Ovary (tissue), 7 donors: ENCODE measurements at regions not wholly inside any gene's neighbourhood (a gene's known extent, or its start where the extent isn't known, plus 50 kb on each side); places are given as distances from the start of the nearest gene placed in this dataset.
"Not testable (repeated sequence)": the region's sequence is repeated elsewhere in the genome, so short reads cannot be mapped to it uniquely, and the experiment has no call there.

Experiments
- DNase-seq, 5 donors: peaks; one replicate each; pipeline ENCODE4 v3.0.0-alpha.2; 2019 to 2020
- H3K27ac ChIP-seq, 2 donors: fragments of 200-600 bp; one replicate each; pipeline versions ENCODE4 v1.5.1 to v1.8.0; 2019 to 2022
- H3K27me3 ChIP-seq: fragments of 200-600 bp; one replicate; pipeline ENCODE4 v1.8.0; 2022
- H3K36me3 ChIP-seq: fragments of 200-600 bp; sonication (generic); one replicate; pipeline ENCODE4 v1.5.1; 2019
- H3K4me1 ChIP-seq: one replicate; pipeline ENCODE4 v1.8.1; 2013; ENCODE audit warnings: mild to moderate bottlenecking, moderate library complexity; ENCODE audit not compliant: insufficient read depth
- H3K4me3 ChIP-seq: fragments of 200-600 bp; sonication (generic); one replicate; pipeline ENCODE4 v1.5.1; 2017
- H3K9me3 ChIP-seq, 2 donors: fragments of 200-600 bp in 1 of 2; sonication (generic) in 1 of 2; one replicate each; pipeline versions ENCODE4 v1.5.1 to v1.8.1; 2013 to 2019; ENCODE audit warnings: mild to moderate bottlenecking in 1 of 2, moderate library complexity in 1 of 2
- CTCF ChIP-seq, 3 donors: fragments of 450-650 bp in 2 of 3; fragments of 200-600 bp in 1 of 3; IDR thresholded peaks; one replicate each; pipeline versions ENCODE4 v1.5.1 to v1.8.0; 2016 to 2022; ENCODE audit warnings: antibody characterized with exemption in 3 of 3, mild to moderate bottlenecking in 1 of 3
- EP300 ChIP-seq: sonication (generic); formaldehyde crosslinking; IDR thresholded peaks from one replicate; pipeline ENCODE4 v1.6.1; 2017; ENCODE audit warnings: antibody characterized with exemption
- POLR2A ChIP-seq: fragments of 450-650 bp; IDR thresholded peaks from one replicate; pipeline ENCODE4 v1.6.1; 2017; ENCODE audit warnings: antibody characterized with exemption, mild to moderate bottlenecking, moderate library complexity
- WGBS, 3 donors: extraction: QIAGEN DNeasy Blood & Tissue Kit in 1 of 3; methylation state at CpG; one replicate each; pipeline versions ENCODE4 v1.1.5 to v1.1.7; 2013 to 2017; 5-methylcytosine and 5-hydroxymethylcytosine counted together
- intact Hi-C, 4 donors: fragments of 100-400 bp; cut with DNase I; formaldehyde crosslinking; loops; one replicate each; pipeline versions ENCODE4 v1.11.0 to v1.15.1; 2022 to 2023
- donor health status: DM: no; HTN: no; CAD: no; lungs with moderate emphysema.
- donor health status: DM: no; HTN: no; CAD: no.
- donor health status: Bipolar disorder and iron deficiency.
- donor health status: DM: no; HTN: no; CAD: no.
- donor health status: DM: yes; HTN: yes; CAD: no.

GRCh38 chr2:226299771-226300170 is 499.8 kb downstream of the IRS1 start:
- no peaks in the 10 kb centered on the region for H3K4me1 ChIP-seq
- no peak overlapping the region for H3K4me3 ChIP-seq
- no peaks in the 10 kb centered on the region for H3K36me3 ChIP-seq
- H3K27me3 ChIP-seq, result no peaks in the 10 kb centered on the region
- intact Hi-C loops, result no loop called here
- TF ChIP-seq EP300, result no peak
- TF ChIP-seq POLR2A, result no peak
- H3K27ac ChIP-seq, result no peak overlapping the region
- 51 to 53% (median 52%) methylated on average over 3 of the region's 3 CpGs for WGBS, 3 donors
- no peak for DNase-seq
- no peaks in the 10 kb centered on the region for H3K9me3 ChIP-seq

DNA sequence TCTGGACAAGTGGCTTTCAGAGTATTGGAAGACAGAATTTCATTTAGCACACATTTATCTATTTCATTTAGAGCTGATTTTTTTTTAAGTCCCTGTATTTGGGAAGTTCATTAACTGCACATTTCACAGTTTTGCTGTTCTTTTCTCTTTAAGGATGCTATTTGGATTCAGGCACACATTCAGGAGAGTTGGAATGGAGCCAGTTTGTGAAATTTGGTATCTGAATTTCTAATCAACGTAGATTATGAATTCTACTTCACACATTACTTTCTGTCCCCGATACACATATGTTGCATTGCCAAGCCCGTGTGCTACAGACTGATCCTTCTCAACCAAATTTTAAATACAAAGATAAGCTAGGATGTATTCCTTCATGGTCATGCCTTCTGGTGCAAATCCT is 503.9 kb downstream of the IRS1 start:
- no peak overlapping the region for H3K27ac ChIP-seq
- H3K4me3 ChIP-seq, result no peak overlapping the region
- TF ChIP-seq EP300 (no peak), CTCF (IDR thresholded peaks at IDR 0.05) (no peak), POLR2A (no peak)
- no peak for DNase-seq
- H3K27me3 ChIP-seq, result no peaks in the 10 kb centered on the region
- H3K4me1 ChIP-seq, result no peaks in the 10 kb centered on the region
- H3K9me3 ChIP-seq, result no peaks in the 10 kb centered on the region
- intact Hi-C loops, result no loop called here
- 79 to 82% (median 79%) methylated on average over 3 of the region's 3 CpGs for WGBS, 3 donors
- no peaks in the 10 kb centered on the region for H3K36me3 ChIP-seq

DNA sequence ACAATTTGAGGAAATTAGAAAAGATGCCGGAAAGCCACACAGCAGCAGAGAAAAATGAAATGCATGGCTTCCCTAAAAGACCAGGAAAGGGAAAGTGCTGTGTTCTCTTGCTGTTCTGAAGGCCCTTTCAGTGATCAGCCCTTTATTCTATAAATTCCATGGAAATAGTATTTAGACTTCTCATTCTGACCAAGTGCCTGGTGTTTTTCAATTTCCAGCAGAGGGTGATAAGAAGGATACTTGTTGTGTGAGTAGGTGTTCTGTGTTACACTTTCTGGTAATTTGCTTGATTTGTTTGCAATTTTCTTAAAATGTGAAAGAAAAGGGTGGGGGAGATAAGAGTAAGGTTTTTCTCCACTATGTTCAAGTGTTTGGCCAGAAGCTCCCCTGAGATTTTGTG is 504.5 kb downstream of the IRS1 start:
- H3K9me3 ChIP-seq, result no peaks in the 10 kb centered on the region
- intact Hi-C loops, result no loop called here
- no peak overlapping the region for H3K4me3 ChIP-seq
- no peaks in the 10 kb centered on the region for H3K4me1 ChIP-seq
- H3K36me3 ChIP-seq, result no peaks in the 10 kb centered on the region
- 0 to 2% (median 2%) methylated on average over 1 of the region's 1 CpG for WGBS, 3 donors
- no peaks in the 10 kb centered on the region for H3K27me3 ChIP-seq
- no peak for DNase-seq
- H3K27ac ChIP-seq, result no peak overlapping the region
- TF ChIP-seq EP300 (no peak), POLR2A (no peak), CTCF (IDR thresholded peaks at IDR 0.05) (no peak)

GRCh38 chr2:226291281-226291680 is 508.3 kb downstream of the IRS1 start:
- H3K4me3 ChIP-seq, H3K4me1 ChIP-seq, DNase-seq, H3K27ac ChIP-seq, intact Hi-C loops, H3K9me3 ChIP-seq, H3K27me3 ChIP-seq, H3K36me3 ChIP-seq: not testable (repeated sequence)
- 93 to 97% (median 94%) methylated on average over 1 of the region's 1 CpG for WGBS, 3 donors

DNA sequence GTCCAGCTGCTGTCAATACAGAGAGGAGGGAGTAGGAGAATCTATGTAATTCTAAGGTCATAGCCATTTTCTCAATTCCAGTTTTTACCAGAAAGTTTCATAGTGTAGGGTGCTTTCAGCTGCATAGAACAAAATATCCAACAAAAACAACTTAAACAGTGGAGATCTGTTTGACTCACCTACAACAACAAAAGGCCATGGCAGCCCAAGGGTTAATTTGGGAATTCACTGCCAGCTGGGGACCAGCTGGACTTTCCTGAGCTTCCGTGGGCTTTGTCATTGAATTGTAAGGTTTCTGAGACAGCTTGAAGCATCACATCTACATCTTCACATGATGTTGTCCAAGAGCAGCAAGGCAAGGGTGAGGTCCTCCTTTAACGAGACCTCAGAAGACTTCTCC is 512.7 kb downstream of the IRS1 start:
- TF ChIP-seq EP300 (no peak), POLR2A (no peak), CTCF (IDR thresholded peaks at IDR 0.05) (no peak)
- DNase-seq, result no peak
- H3K4me1 ChIP-seq, result no peaks in the 10 kb centered on the region
- H3K9me3 ChIP-seq, result no peaks in the 10 kb centered on the region
- 45 to 53% (median 51%) methylated on average over 2 of the region's 2 CpGs for WGBS, 3 donors
- no peak overlapping the region for H3K4me3 ChIP-seq
- H3K27me3 ChIP-seq, result no peaks in the 10 kb centered on the region
- no peak overlapping the region for H3K27ac ChIP-seq
- H3K36me3 ChIP-seq, result no peaks in the 10 kb centered on the region
- intact Hi-C loops, result no loop called here

- Histone ChIP-seq H3K27ac (no peak overlapping the region), H3K4me1 (no peaks in the 10 kb centered on the region), H3K4me3 (no peak overlapping the region), H3K9me3 (no peaks in the 10 kb centered on the region), H3K27me3 (no peaks in the 10 kb centered on the region), H3K36me3 (no peaks in the 10 kb centered on the region)
- intact Hi-C loops, result no loop called here
- DNase-seq, result no peak
- TF ChIP-seq POLR2A (no peak), EP300 (no peak)
- 49 to 72% (median 60%) methylated on average over 2 of the region's 2 CpGs for WGBS, 3 donors
These were observed 515.8 kb downstream of the IRS1 start for GRCh38 chr2:226283796-226284195.
